Epithelial cell of proximal tubule (primary cell): ENCODE measurements at regions not wholly inside any gene's neighbourhood (a gene's known extent, or its start where the extent isn't known, plus 50 kb on each side); places are given as distances from the start of the nearest gene placed in this dataset.
"Not testable (repeated sequence)": the region's sequence is repeated elsewhere in the genome, so short reads cannot be mapped to it uniquely, and the experiment has no call there.

Source experiments
- DNase-seq: peaks from one replicate; pipeline ENCODE4 v3.0.0-alpha.2; 2011; ENCODE audit warnings: low read depth
- H3K4me3 ChIP-seq: 2 replicates; pipeline ENCODE4 v1.5.1; 2011; ENCODE audit warnings: low read depth, mild to moderate bottlenecking, low read length
- TF ChIP-seq, protein P1 (sequence below): conservative IDR thresholded peaks from 2 replicates; pipeline ENCODE4 v1.5.1; 2012; ENCODE audit warnings: low read depth, mild to moderate bottlenecking, low read length

DNA sequence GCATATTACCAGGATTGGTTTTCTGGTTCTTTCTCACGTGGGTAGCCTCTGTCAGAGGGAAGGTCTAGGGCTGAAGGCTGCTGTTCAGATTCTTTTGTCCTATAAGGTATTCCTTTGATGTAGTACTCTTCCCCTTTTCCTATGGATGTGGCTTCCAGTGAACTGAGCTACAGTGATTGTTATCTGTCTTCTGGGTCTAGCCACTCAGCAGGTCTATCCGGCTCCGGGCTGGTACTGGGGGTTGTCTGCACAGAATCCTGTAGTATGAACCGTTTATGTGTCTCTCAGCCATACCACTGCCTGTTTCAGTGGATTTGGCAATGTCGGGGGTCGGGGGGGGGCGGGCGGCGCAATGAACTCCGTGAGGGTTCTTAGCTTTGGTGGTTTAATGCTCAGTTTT lies 84.5 kb upstream of the C10orf90 start:
- no peak for DNase-seq
- TF ChIP-seq, protein P1, sequence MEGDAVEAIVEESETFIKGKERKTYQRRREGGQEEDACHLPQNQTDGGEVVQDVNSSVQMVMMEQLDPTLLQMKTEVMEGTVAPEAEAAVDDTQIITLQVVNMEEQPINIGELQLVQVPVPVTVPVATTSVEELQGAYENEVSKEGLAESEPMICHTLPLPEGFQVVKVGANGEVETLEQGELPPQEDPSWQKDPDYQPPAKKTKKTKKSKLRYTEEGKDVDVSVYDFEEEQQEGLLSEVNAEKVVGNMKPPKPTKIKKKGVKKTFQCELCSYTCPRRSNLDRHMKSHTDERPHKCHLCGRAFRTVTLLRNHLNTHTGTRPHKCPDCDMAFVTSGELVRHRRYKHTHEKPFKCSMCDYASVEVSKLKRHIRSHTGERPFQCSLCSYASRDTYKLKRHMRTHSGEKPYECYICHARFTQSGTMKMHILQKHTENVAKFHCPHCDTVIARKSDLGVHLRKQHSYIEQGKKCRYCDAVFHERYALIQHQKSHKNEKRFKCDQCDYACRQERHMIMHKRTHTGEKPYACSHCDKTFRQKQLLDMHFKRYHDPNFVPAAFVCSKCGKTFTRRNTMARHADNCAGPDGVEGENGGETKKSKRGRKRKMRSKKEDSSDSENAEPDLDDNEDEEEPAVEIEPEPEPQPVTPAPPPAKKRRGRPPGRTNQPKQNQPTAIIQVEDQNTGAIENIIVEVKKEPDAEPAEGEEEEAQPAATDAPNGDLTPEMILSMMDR = no peak

DNA sequence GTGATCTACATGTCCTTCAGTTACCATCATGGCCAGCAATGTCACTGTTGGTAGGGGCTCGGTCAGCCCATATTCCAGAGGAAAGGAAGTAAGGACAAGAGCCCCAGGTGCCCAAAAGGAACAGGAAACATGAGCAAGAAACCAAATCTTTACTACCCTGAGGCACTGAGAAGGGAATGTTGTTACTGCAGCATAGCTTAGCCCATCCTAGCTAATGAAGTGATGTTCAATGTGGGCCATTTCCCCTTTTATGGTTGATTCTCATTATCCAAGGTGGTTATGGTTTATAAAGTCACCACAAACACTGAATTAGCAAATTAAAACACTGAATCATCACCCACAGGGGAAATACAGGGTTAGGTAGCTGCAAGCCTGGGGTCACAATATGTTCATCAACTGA lies 88.4 kb upstream of the C10orf90 start:
- no peak overlapping the region for H3K4me3 ChIP-seq
- TF ChIP-seq, protein P1 = no peak
- DNase-seq = no peak

More for the DNA sequence above, 84.5 kb upstream of the C10orf90 start:
- no peak overlapping the region for H3K4me3 ChIP-seq

DNA sequence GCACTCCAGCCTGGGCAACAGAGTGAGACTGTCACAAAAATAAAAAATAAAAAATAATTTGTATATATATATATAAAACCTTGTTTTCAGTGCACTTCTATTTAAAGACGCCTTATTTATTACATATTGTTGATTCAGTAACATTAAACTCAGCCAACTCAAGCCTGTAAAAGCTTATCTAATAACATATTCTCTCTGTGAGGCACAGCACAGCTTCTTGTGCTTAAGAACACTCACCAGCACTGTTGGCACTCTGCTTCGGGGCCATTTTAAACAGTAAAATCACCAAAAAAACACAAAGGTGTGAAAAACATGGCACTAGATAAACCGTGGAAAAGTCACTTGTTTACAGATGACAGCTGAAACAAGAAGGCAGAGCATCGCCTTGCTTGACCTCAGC lies 89.0 kb upstream of the C10orf90 start:
- TF ChIP-seq, protein P1 = no peak
- no peak overlapping the region for H3K4me3 ChIP-seq
- DNase-seq = no peak

DNA sequence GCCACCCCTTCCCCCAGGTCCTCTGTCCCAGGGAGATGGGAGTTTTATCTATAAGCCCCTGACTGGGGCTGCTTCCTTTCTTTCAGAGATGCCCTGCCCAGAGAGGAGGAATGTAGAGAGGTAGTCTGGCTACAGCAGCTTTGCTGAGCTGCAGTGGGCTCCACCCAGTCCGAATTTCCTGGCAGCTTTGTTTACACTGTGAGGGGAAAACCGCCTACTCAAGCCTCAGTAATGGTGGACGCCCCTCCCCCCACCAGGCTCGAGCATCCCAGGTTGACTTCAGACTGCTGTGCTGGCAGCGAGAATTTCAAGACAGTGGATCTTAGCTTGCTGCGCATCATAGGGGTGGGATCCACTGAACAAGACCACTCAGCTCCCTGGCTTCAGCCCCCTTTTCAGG lies 96.2 kb upstream of the C10orf90 start:
- not testable (repeated sequence) for DNase-seq, H3K4me3 ChIP-seq

DNA sequence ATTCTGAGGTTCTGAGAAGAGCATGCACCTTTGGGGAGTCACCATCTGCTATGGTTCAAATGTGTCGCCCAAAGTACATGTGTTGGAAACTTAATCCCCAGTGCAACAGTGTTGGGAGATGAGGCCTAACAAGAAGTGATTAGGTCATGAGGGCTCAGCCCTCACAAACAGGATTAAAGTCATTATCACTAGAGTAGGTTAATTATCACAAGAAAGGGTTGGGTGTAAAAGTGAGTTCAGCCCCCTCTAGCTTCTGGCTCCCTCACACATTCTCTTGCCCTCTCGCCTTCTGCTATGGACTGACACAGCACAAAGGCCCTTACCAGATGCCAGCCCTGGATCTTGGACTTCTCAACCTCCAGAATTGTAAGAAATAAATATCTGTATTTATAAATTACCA lies 100.3 kb upstream of the C10orf90 start:
- DNase-seq = no peak
- no peak overlapping the region for H3K4me3 ChIP-seq
- TF ChIP-seq, protein P1 = no peak

DNA sequence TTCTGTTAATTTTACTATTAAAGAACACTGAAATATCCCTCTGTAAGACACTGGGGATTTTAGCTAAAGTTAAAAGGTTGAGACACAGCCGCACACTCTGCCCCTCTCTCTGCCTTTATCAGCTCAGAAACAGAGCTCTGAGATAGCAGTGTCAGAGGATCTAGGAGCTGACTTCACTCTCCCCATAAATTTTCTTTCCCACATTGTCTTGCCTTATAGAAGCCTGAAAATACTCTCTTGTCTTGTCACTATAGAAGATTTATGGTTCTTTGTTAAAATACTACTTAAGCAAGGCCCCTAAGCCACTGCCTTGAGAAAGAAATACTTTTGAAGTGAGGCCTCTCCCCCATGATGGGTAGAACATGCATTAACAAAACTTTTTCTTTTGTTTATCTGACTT lies 105.7 kb upstream of the C10orf90 start:
- TF ChIP-seq, protein P1 = no peak
- H3K4me3 ChIP-seq = no peak overlapping the region
- no peak for DNase-seq

DNA sequence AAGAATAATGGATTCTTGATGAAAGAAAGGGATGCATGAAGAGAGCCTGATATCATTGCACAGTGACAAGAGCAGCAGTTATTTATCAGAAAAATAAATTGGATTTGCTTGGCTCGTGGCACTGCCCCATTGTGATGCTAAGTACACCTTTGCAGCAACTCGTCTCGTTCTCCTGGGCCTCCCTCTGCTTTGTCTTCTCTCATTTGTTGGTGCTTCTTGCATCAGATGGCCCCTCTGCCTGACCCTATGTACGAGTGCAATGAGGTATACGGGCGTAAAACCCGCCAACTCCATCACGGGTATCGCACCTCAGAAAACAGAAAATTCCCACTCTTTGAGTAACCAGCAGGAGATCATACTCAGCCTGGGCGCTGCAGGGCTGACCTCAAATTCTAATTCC lies 107.2 kb upstream of the C10orf90 start:
- TF ChIP-seq, protein P1 = no peak
- no peak overlapping the region for H3K4me3 ChIP-seq
- DNase-seq = no peak
